IPS-18c (cell line): ENCODE measurements at regions not wholly inside any gene's neighbourhood (a gene's known extent, or its start where the extent isn't known, plus 50 kb on each side); places are given as distances from the start of the nearest gene placed in this dataset.

ENCODE experiments used
- H3K4me3 ChIP-seq: 2 replicates; pipeline ENCODE4 v1.7.0; 2013; ENCODE audit warnings: low read depth, mild to moderate bottlenecking, low read length, moderate library complexity; ENCODE audit not compliant: insufficient read depth
- H3K9me3 ChIP-seq: one replicate; pipeline ENCODE4 v1.6.1; 2013; ENCODE audit warnings: mild to moderate bottlenecking, low read length, moderate library complexity; ENCODE audit not compliant: control insufficient read depth, insufficient read depth

- Histone ChIP-seq H3K9me3 (no peaks in the 10 kb centered on the region), H3K4me3 (no peak overlapping the region)
These were observed 95.7 kb downstream of the YTHDF1 start for GRCh38 chr20:63119963-63120807.

- Histone ChIP-seq H3K4me3 (no peak overlapping the region), H3K9me3 (no peaks in the 10 kb centered on the region)
These were observed 96.6 kb downstream of the YTHDF1 start for GRCh38 chr20:63119121-63119962.

- no peak overlapping the region for H3K4me3 ChIP-seq
- H3K9me3 ChIP-seq = no peaks in the 10 kb centered on the region
These were observed 97.4 kb downstream of the YTHDF1 start for GRCh38 chr20:63118303-63119120.

DNA sequence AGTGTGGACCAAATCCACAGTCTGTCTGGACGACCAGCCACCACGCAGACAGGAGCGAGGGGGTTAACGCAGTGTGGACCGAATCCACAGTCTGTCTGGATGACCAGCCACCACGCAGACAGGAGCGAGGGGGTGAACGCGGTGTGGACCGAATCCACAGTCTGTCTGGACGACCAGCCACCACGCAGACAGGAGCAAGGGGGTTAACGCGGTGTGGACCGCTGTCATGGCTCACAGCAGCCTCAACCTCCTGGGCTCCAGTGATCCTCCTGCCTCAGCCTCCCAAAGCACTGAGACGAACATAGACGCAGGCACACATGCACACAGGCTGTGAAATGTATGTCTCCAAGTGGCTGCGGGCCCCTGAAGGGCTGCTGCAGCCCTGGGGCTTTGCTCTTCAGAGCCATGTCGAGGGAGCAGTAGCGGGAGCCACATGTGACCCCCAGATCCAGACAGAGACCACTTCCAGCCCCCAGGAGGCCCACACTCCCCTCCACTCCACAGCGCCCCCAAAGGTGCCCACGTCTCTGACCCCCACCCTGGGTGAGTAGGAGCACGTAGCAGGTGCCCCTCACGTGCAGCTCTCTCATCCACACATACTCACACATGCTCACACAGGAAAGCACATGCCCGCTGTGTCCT, 98.1 kb downstream of the YTHDF1 start:
- Histone ChIP-seq H3K9me3 (no peaks in the 10 kb centered on the region), H3K4me3 (no peak overlapping the region)

DNA sequence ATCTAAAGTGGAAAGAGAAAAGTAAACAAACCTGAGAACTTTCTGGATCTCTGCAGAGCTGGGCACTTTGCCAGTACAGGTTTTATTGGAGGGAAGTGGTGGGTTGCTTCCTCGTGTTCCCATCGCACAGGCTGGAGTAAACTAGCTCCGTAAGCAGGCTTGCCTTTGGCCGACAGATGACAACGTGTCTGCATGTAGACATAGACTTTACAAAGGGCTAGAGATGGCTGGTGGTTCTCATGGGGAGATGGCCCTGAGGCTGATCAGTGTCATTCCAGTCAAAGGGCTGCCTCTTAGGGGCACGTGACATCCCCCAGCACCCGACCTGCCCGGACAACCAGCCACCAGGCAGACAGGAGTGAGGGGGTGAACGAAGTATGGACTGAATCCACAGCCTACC, 98.8 kb downstream of the YTHDF1 start:
- Histone ChIP-seq H3K9me3 (no peaks in the 10 kb centered on the region), H3K4me3 (no peak overlapping the region)

DNA sequence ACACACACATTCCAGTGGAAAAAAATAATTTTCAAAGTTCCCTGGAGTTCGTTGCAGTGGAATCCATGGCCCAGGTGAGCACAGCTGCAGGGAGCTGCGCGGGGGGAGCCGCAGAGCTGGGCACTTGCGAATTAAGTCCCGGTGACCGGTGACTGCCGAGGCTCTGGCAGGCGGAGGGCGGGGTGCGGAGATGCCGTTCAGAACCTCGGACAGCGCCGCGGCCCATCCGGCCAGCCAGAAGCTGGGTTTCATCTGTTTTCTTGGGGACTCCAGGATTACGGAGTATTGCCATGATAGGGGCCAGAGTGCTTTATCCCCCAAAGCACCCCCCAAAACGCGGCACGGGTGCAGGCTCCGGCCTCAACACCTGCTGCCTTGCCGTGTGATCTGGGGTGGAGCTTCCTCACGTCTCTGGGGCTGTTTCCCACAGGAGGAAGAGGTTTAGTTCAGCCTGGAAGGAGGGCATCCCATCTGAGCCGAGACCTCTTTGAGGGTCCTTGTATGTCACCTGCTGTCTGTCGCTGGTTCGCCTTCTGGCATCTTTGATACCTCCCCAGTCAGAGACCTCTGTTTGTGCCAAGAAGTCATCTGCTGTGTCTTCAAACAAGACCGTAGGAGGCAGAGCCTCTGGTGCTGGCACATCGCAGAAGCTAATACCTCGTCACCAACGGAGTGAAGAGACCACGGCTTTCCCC, 99.4 kb downstream of the YTHDF1 start:
- Histone ChIP-seq H3K9me3 (no peaks in the 10 kb centered on the region), H3K4me3 (no peak overlapping the region)

- no peaks in the 10 kb centered on the region for H3K9me3 ChIP-seq
- H3K4me3 ChIP-seq = no peak overlapping the region
These were observed 100.1 kb downstream of the YTHDF1 start for GRCh38 chr20:63115651-63116411.

GRCh38 chr20:63114693-63115311, 101.1 kb downstream of the YTHDF1 start:
- Histone ChIP-seq H3K4me3 (no peak overlapping the region), H3K9me3 (no peaks in the 10 kb centered on the region)

- H3K4me3 ChIP-seq = no peak overlapping the region
These were observed 101.8 kb downstream of the YTHDF1 start for GRCh38 chr20:63114006-63114692.

GRCh38 chr20:63112491-63113219, 103.3 kb downstream of the YTHDF1 start:
- H3K9me3 ChIP-seq = peaks cover 3% of the 10 kb centered on the region
- H3K4me3 ChIP-seq = no peak overlapping the region

More at GRCh38 chr20:63114006-63114692, 101.8 kb downstream of the YTHDF1 start:
- H3K9me3 ChIP-seq = no peaks in the 10 kb centered on the region

GRCh38 chr20:63108247-63108646, 101.5 kb upstream of the BHLHE23 start:
- Histone ChIP-seq H3K4me3 (no peak overlapping the region), H3K9me3 (peaks cover 7% of the 10 kb centered on the region)

GRCh38 chr20:63107449-63108200, 100.9 kb upstream of the BHLHE23 start:
- peaks cover 7% of the 10 kb centered on the region for H3K9me3 ChIP-seq
- H3K4me3 ChIP-seq = no peak overlapping the region

DNA sequence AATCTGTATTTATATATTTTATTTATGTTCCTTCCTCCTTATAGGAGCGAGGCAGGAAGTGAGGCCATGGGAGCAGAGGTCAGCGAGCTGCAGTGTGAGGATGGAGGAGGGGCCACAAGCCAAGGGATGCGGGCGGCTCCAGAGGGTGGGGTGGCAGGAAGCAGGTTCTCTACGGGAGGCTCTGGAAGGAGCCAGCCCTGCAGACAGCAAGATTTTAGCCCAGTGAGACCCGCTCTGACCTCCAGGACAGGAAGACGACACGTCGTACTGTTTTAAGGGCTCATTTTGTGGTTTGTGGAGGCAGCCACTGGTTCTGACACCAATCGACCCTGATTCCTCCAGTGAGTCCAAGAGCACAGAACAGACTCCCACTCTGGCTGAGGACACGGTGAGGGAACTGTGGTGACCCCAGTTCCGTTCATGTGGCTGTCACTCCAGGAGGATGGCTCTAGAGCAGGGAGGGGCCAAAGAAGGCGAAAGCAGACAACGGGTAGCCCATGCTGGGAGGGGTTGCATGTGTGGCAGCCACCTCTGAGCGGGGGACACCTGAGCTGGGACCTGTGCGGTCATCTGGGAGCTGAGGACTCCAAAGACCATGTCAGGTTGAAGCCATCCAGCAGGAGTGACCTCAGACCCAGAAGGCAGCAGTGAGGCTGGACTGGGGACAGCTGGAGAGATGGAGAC, 100.1 kb upstream of the BHLHE23 start:
- H3K4me3 ChIP-seq = no peak overlapping the region
- H3K9me3 ChIP-seq = peaks cover 7% of the 10 kb centered on the region
